DOHH2 (cell line): ENCODE measurements at regions not wholly inside any gene's neighbourhood (a gene's known extent, or its start where the extent isn't known, plus 50 kb on each side); places are given as distances from the start of the nearest gene placed in this dataset.
"Not testable (repeated sequence)": the region's sequence is repeated elsewhere in the genome, so short reads cannot be mapped to it uniquely, and the experiment has no call there.

Experiments used
- CTCF ChIP-seq: fragments of 200-600 bp; sonication (generic); IDR thresholded peaks from one replicate; pipeline ENCODE4 v1.5.1; 2014; ENCODE audit warnings: antibody characterized with exemption, mild to moderate bottlenecking, low read depth, low read length; ENCODE audit not compliant: poor library complexity, severe bottlenecking
- EZH2phosphoT487 ChIP-seq: fragments of 200-600 bp; sonication (generic); IDR thresholded peaks from 2 replicates; pipeline ENCODE4 v1.6.1; 2017; ENCODE audit warnings: borderline replicate concordance, mild to moderate bottlenecking, antibody characterized with exemption, low read length, moderate library complexity, mixed read lengths

- not testable (repeated sequence) for TF ChIP-seq CTCF, EZH2phosphoT487
These were observed 58.3 kb upstream of the NXT1 start for GRCh38 chr20:23292311-23292710.
